Activated CD4-positive, alpha-beta memory T cell treated with anti-CD3 and anti-CD28 coated beads for 36 hours (primary cell): ENCODE measurements at regions not wholly inside any gene's neighbourhood (a gene's known extent, or its start where the extent isn't known, plus 50 kb on each side); places are given as distances from the start of the nearest gene placed in this dataset.

Source experiments
- CTCF ChIA-PET: fragments of 350-600 bp; sonication (Branson Sonifier 250); formaldehyde crosslinking; loops from one replicate; lab custom pipeline; 2021; ENCODE audit warnings: antibody characterized with exemption, inconsistent platforms; lab: Charles Lee
- POLR2A ChIA-PET: fragments of 350-600 bp; sonication (Branson Sonifier 250); formaldehyde crosslinking; loops from one replicate; lab custom pipeline; 2021; ENCODE audit warnings: antibody characterized with exemption; lab: Charles Lee
- DNase-seq: peaks from one replicate; pipeline ENCODE4 v3.0.0-alpha.2; 2020
- H3K27ac Mint-ChIP-seq: one replicate; pipeline ENCODE4 v1.8.0; 2021; ENCODE audit warnings: mixed read lengths
- H3K27me3 Mint-ChIP-seq: one replicate; pipeline ENCODE4 v1.8.0; 2021; ENCODE audit warnings: mixed read lengths
- H3K36me3 Mint-ChIP-seq: one replicate; pipeline ENCODE4 v1.8.0; 2021; ENCODE audit warnings: mixed read lengths
- H3K4me1 Mint-ChIP-seq: one replicate; pipeline ENCODE4 v1.8.0; 2021; ENCODE audit warnings: low read depth, mixed read lengths
- H3K4me3 Mint-ChIP-seq: one replicate; pipeline ENCODE4 v1.8.0; 2021; ENCODE audit warnings: mild to moderate bottlenecking, mixed read lengths
- H3K9me3 Mint-ChIP-seq: one replicate; pipeline ENCODE4 v1.8.0; 2021; ENCODE audit warnings: mixed read lengths
- intact Hi-C: fragments of 100-400 bp; cut with micrococcal nuclease; formaldehyde crosslinking; loops from one replicate; pipeline ENCODE4 v1.15.1; 2023

- POLR2A ChIA-PET: no interaction called here
- H3K27ac Mint-ChIP-seq: no peak overlapping the region
- intact Hi-C loops: no loop called here
- DNase-seq: no peak
- CTCF ChIA-PET: no interaction called here
- H3K9me3 Mint-ChIP-seq: peaks cover 5% of the 10 kb centered on the region
- H3K36me3 Mint-ChIP-seq: no peaks in the 10 kb centered on the region
- H3K4me3 Mint-ChIP-seq: no peak overlapping the region
- no peaks in the 10 kb centered on the region for H3K4me1 Mint-ChIP-seq
- no peaks in the 10 kb centered on the region for H3K27me3 Mint-ChIP-seq
Measured at GRCh38 chr3:6717026-6717943, 143.6 kb upstream of the GRM7 start.

DNA sequence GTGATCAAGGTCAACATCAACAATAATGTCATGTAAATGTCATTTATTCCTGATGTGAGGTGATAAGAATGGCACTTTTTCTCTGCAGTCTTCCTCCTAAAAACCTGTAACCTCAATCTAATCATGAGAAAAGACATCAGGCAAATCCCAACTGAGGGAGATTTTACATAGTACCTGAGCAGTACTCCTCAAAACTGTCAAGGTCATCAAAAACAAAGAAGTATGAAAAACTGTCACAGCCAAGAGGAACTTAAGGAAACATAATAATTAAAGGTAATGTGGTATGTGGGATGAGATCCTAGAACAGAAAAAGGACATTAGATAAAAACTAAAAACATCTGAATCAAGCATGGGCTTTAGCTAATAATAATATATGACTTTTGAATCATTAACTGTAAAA lies 140.9 kb upstream of the GRM7 start:
- intact Hi-C loops: no loop called here
- ChIA-PET CTCF (no interaction called here), POLR2A (no interaction called here)

GRCh38 chr3:6721491-6721890 lies 139.4 kb upstream of the GRM7 start:
- ChIA-PET POLR2A (no interaction called here), CTCF (no interaction called here)
- H3K27ac Mint-ChIP-seq: no peak overlapping the region
- no peaks in the 10 kb centered on the region for H3K36me3 Mint-ChIP-seq
- H3K9me3 Mint-ChIP-seq: peaks cover 6% of the 10 kb centered on the region
- DNase-seq: no peak
- H3K4me1 Mint-ChIP-seq: no peaks in the 10 kb centered on the region
- intact Hi-C loops: no loop called here
- no peak overlapping the region for H3K4me3 Mint-ChIP-seq
- no peaks in the 10 kb centered on the region for H3K27me3 Mint-ChIP-seq

More for the DNA sequence above, 140.9 kb upstream of the GRM7 start:
- peaks cover 6% of the 10 kb centered on the region for H3K9me3 Mint-ChIP-seq
- H3K4me3 Mint-ChIP-seq: no peak overlapping the region
- no peak for DNase-seq
- no peaks in the 10 kb centered on the region for H3K4me1 Mint-ChIP-seq
- H3K27ac Mint-ChIP-seq: no peak overlapping the region
- H3K27me3 Mint-ChIP-seq: no peaks in the 10 kb centered on the region
- no peaks in the 10 kb centered on the region for H3K36me3 Mint-ChIP-seq

GRCh38 chr3:6723205-6723604 lies 137.7 kb upstream of the GRM7 start:
- CTCF ChIA-PET: no interaction called here
- no peaks in the 10 kb centered on the region for H3K4me1 Mint-ChIP-seq
- no peaks in the 10 kb centered on the region for H3K27me3 Mint-ChIP-seq
- no peaks in the 10 kb centered on the region for H3K36me3 Mint-ChIP-seq
- peaks cover 6% of the 10 kb centered on the region for H3K9me3 Mint-ChIP-seq
- no peak overlapping the region for H3K27ac Mint-ChIP-seq
- DNase-seq: no peak
- POLR2A ChIA-PET: no interaction called here
- no peak overlapping the region for H3K4me3 Mint-ChIP-seq
- intact Hi-C loops: no loop called here

DNA sequence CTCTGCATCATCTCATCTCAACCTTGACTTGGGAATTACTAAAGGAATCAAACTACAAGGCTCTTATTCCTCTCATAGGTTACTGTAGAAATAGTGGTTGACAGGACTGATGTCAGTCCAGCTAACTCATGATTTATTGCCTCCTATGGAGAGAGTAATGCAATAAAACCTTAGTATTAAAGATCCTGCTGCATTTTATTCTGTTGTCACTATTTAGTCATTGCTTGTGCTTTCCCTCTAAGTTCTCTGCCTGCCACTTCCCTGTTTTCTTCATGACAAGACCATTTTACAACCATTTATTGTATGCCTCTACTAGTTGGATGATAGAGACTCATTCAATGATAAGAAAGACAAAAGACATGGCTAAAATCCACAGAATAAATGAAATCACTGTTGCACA lies 134.1 kb upstream of the GRM7 start:
- Mint-ChIP-seq H3K4me1 (no peaks in the 10 kb centered on the region), H3K9me3 (peaks cover 4% of the 10 kb centered on the region), H3K4me3 (no peak overlapping the region), H3K36me3 (no peaks in the 10 kb centered on the region), H3K27me3 (no peaks in the 10 kb centered on the region), H3K27ac (no peak overlapping the region)
- DNase-seq: no peak
- intact Hi-C loops: no loop called here
- ChIA-PET POLR2A (no interaction called here), CTCF (no interaction called here)

- ChIA-PET POLR2A (no interaction called here), CTCF (no interaction called here)
- Mint-ChIP-seq H3K27me3 (no peaks in the 10 kb centered on the region), H3K9me3 (no peaks in the 10 kb centered on the region), H3K4me1 (no peaks in the 10 kb centered on the region), H3K36me3 (no peaks in the 10 kb centered on the region), H3K4me3 (no peak overlapping the region), H3K27ac (no peak overlapping the region)
- intact Hi-C loops: no loop called here
- no peak for DNase-seq
Measured at GRCh38 chr3:6732807-6733206, 128.1 kb upstream of the GRM7 start.

DNA sequence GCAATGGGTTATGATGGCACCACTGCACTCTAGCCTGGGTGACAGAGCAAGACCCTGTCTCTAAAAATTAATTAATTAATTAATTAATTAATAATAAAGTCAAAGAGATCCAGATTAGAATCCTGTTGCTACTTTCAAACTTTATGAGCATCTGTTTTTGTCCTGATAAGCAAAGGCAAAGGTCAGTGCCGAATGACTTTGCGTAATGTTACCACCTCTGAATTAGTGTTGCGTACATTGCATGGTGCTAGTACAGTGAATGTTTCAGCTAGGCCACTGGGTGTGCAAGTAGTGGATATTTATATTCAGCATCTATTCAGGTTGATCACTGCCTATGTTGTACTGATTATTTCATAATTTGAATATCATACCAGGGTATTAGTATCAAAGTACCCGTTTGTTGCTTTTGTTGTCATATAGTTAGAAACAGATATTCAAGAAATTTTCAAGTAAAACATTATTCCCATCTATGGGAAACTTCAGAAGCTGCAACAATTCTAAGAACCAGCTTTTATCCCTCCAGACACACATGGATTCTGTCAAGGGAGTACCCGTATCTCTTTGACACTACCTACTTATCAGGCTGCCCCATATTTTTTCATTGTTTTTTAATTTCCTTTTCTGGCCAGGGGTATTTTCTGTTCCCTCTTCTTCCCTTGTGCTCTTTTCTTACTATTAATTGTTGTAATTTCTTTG lies 127.1 kb upstream of the GRM7 start:
- intact Hi-C loops: no loop called here
- Mint-ChIP-seq H3K4me3 (no peak overlapping the region), H3K27me3 (no peaks in the 10 kb centered on the region), H3K4me1 (no peaks in the 10 kb centered on the region), H3K9me3 (no peaks in the 10 kb centered on the region), H3K27ac (no peak overlapping the region), H3K36me3 (no peaks in the 10 kb centered on the region)
- ChIA-PET POLR2A (no interaction called here), CTCF (no interaction called here)
- no peak for DNase-seq

GRCh38 chr3:6734395-6734746 lies 126.5 kb upstream of the GRM7 start:
- ChIA-PET POLR2A (no interaction called here), CTCF (no interaction called here)
- H3K4me1 Mint-ChIP-seq: no peaks in the 10 kb centered on the region
- no peak overlapping the region for H3K4me3 Mint-ChIP-seq
- H3K9me3 Mint-ChIP-seq: no peaks in the 10 kb centered on the region
- H3K27ac Mint-ChIP-seq: no peak overlapping the region
- intact Hi-C loops: no loop called here
- no peak for DNase-seq
- no peaks in the 10 kb centered on the region for H3K36me3 Mint-ChIP-seq
- H3K27me3 Mint-ChIP-seq: no peaks in the 10 kb centered on the region

GRCh38 chr3:6736836-6737629 lies 123.9 kb upstream of the GRM7 start:
- no peaks in the 10 kb centered on the region for H3K4me1 Mint-ChIP-seq
- intact Hi-C loops: no loop called here
- no peaks in the 10 kb centered on the region for H3K36me3 Mint-ChIP-seq
- no peak for DNase-seq
- H3K9me3 Mint-ChIP-seq: no peaks in the 10 kb centered on the region
- no peak overlapping the region for H3K4me3 Mint-ChIP-seq
- CTCF ChIA-PET: no interaction called here
- H3K27ac Mint-ChIP-seq: no peak overlapping the region
- POLR2A ChIA-PET: no interaction called here
- H3K27me3 Mint-ChIP-seq: no peaks in the 10 kb centered on the region

DNA sequence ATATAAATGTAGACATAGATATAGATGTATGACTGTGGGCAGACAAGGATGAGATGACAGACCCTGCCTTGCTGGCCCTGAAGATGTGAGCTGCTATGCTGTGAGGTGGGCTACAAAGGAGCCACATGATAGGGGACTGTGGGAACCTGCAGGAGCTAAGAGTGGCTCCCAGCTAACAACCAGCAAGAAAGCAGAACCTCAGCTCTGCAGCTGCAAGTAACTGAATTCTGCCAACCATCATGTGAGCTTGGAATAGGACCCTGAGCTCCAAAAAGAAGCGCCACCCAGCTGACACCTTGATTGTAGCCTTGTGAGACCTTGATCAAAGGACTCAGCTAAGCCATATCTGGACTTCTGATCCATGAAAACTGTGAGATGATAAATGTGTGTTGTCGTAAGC lies 123.3 kb upstream of the GRM7 start:
- ChIA-PET POLR2A (no interaction called here), CTCF (no interaction called here)
- Mint-ChIP-seq H3K4me3 (no peak overlapping the region), H3K27ac (no peak overlapping the region), H3K27me3 (no peaks in the 10 kb centered on the region), H3K36me3 (no peaks in the 10 kb centered on the region), H3K9me3 (no peaks in the 10 kb centered on the region), H3K4me1 (no peaks in the 10 kb centered on the region)
- no peak for DNase-seq
- intact Hi-C loops: no loop called here

DNA sequence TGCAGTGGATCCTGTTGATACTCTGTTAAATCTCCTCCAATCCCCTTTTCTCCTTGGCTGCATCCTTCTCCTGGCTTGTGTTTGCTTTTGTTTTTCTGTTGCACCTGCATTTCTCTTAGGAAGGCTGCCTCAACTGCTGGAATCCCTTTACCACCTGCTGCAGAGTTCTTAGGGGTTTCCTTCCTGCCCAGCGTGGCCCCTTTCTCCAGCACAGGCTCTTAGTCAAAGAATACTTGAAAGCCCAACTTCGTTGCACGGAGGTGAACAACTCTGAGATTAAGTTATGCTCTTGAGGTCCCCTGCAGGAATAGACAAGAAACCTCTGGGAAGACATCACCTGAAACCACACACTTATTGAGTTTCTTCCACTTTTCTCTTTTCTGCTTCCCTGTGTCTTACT lies 121.6 kb upstream of the GRM7 start:
- intact Hi-C loops: no loop called here
- H3K27ac Mint-ChIP-seq: no peak overlapping the region
- H3K9me3 Mint-ChIP-seq: no peaks in the 10 kb centered on the region
- no peak overlapping the region for H3K4me3 Mint-ChIP-seq
- H3K4me1 Mint-ChIP-seq: no peaks in the 10 kb centered on the region
- ChIA-PET POLR2A (no interaction called here), CTCF (no interaction called here)
- no peaks in the 10 kb centered on the region for H3K27me3 Mint-ChIP-seq
- no peaks in the 10 kb centered on the region for H3K36me3 Mint-ChIP-seq
- no peak for DNase-seq

- POLR2A ChIA-PET: no interaction called here
- Mint-ChIP-seq H3K9me3 (peaks cover 2% of the 10 kb centered on the region), H3K4me1 (no peaks in the 10 kb centered on the region), H3K36me3 (no peaks in the 10 kb centered on the region), H3K4me3 (no peak overlapping the region), H3K27ac (no peak overlapping the region), H3K27me3 (no peaks in the 10 kb centered on the region)
- no peak for DNase-seq
- CTCF ChIA-PET: no interaction called here
- intact Hi-C loops: no loop called here
Measured at GRCh38 chr3:6743067-6743720, 117.7 kb upstream of the GRM7 start.
